Skeletal muscle satellite cell (primary cell): ENCODE measurements at regions not wholly inside any gene's neighbourhood (a gene's known extent, or its start where the extent isn't known, plus 50 kb on each side); places are given as distances from the start of the nearest gene placed in this dataset.

ENCODE experiments used
- H3K27me3 ChIP-seq: 2 replicates; pipeline ENCODE4 v1.7.0; 2013; ENCODE audit warnings: low read length; ENCODE audit not compliant: control insufficient read depth, insufficient read depth
- H3K36me3 ChIP-seq: 2 replicates; pipeline ENCODE4 v1.7.0; 2013; ENCODE audit warnings: mild to moderate bottlenecking, control low read depth, low read length; ENCODE audit not compliant: insufficient read depth
- H3K4me1 ChIP-seq: 2 replicates; pipeline ENCODE4 v1.7.0; 2013; ENCODE audit warnings: low read length; ENCODE audit not compliant: control insufficient read depth, insufficient read depth
- H3K4me2 ChIP-seq: 2 replicates; pipeline ENCODE4 v1.7.0; 2013; ENCODE audit warnings: mild to moderate bottlenecking, low read length
- H3K4me3 ChIP-seq: 2 replicates; pipeline ENCODE4 v1.7.0; 2013; ENCODE audit warnings: low read length
- H3K9ac ChIP-seq: 2 replicates; pipeline ENCODE4 v1.7.0; 2013; ENCODE audit warnings: mild to moderate bottlenecking, low read depth, low read length, moderate library complexity
- H3K9me3 ChIP-seq: replicated peaks from 2 replicates; pipeline ENCODE4 v1.7.0; 2013; ENCODE audit warnings: mild to moderate bottlenecking, control low read depth, low read length

DNA sequence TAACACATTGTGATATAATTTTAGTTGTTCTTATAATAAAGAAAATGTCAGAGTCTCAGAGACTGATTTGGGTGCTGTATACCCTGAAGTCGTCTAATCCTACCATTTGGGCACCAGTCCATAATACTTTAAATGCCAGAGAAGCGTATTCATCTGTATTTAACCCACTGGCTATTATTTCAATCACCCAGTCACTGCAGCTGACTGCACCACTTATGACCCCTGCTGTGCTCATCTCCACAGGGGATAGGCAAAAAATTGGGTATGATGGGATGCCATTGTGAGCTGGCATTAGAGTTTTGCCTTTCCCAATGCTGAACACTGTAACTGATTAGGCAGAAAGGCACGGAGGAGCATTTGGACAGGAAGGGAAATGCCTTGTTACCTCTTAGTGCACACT lies 599.7 kb downstream of the CAAP1 start:
- Histone ChIP-seq H3K4me2 (peak overlapping the region; percentile 31), H3K4me1 (peaks cover 30% of the 10 kb centered on the region), H3K9me3 (no peaks in the 10 kb centered on the region), H3K9ac (peak overlapping the region; percentile 45), H3K27me3 (no peaks in the 10 kb centered on the region), H3K4me3 (no peak overlapping the region), H3K36me3 (no peaks in the 10 kb centered on the region)

DNA sequence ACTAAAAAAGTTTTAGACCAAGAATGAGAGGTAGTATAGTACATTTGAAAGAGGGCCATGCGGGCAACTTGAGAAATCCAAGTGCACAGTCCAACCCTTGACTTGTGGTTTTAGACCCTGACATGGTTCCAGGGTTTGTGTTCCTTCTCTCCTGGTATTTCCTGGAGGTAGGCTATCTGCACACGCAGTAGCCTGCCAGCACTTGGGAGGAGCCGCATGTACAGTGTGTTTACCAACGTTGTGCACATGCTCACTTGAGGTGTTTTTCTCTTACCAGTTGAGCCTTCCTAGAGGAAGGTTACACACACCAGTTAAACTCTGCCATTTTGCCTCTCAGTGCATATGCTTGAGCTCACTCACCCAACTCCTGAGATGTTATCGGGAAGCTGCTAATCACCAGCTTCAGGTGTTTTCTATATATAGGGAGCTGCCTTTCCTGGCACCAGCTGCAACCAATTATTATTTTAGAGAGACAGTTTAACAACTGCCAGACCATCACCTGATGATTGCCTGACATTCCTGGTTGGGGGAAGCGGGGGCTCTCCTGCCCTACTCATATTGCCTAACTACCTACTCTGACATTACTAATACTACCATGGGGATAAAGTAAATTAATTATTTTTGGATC lies 593.4 kb upstream of the TUSC1 start:
- Histone ChIP-seq H3K4me1 (no peaks in the 10 kb centered on the region), H3K36me3 (no peaks in the 10 kb centered on the region), H3K9ac (no peak overlapping the region), H3K27me3 (no peaks in the 10 kb centered on the region), H3K4me2 (no peak overlapping the region), H3K4me3 (no peak overlapping the region), H3K9me3 (no peaks in the 10 kb centered on the region)

DNA sequence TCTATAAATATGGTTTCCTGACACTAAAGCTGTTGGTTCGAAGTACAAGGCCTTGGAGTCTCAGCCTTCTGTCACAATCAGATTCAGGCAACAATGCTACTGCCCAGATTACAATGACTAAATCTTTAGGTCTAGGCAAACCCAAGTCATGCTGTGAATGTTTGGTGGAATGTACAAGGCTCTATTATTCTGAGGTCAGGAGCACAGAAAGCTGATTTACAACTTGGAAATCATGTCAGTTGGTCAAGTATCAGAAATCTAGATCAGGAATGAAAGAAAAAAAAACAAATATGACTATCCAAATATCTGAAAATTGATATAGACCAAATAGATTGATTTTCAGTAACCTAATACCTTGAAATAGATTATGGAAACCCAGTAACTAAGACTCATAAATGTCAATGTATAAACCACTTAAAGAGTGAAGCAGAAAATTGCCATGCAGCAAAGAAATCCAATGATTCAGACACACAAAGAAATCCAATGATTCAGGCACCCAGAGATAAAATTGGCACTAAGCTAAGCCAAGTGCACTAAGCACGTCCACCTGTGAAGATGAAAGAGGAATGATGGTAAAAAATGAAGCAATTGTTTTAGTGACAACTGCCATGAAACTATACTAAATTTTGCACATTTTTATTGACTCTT lies 588.0 kb upstream of the TUSC1 start:
- peaks cover 35% of the 10 kb centered on the region for H3K4me1 ChIP-seq
- no peak overlapping the region for H3K4me2 ChIP-seq
- H3K36me3 ChIP-seq = no peaks in the 10 kb centered on the region

GRCh38 chr9:26264709-26265601 lies 586.7 kb upstream of the TUSC1 start:
- Histone ChIP-seq H3K4me2 (no peak overlapping the region), H3K9me3 (no peaks in the 10 kb centered on the region), H3K4me3 (no peak overlapping the region), H3K27me3 (no peaks in the 10 kb centered on the region), H3K36me3 (no peaks in the 10 kb centered on the region), H3K9ac (peak overlapping the region; percentile 30), H3K4me1 (peaks cover 48% of the 10 kb centered on the region)

More for the DNA sequence above, 588.0 kb upstream of the TUSC1 start:
- Histone ChIP-seq H3K27me3 (no peaks in the 10 kb centered on the region), H3K9me3 (no peaks in the 10 kb centered on the region), H3K9ac (no peak overlapping the region), H3K4me3 (no peak overlapping the region)

DNA sequence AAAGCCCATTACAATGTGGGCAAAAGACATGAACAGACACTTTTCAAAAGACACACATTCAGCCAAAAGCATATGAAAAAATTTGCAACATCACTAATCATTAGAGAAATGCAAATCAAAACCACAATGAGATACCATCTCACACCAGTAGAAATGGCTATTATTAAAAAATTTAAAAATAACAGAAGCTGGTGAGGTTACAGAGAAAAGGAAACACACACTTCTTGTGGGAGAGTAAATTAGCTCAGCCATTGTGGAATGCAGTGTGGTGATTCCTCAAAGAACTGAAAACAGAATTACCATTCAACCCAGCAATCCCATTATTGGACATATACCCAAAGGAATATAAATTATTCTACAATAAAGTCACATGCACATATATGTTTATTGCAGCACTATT lies 585.2 kb upstream of the TUSC1 start:
- Histone ChIP-seq H3K4me3 (no peak overlapping the region), H3K4me1 (peaks cover 56% of the 10 kb centered on the region), H3K9ac (no peak overlapping the region), H3K36me3 (no peaks in the 10 kb centered on the region), H3K4me2 (no peak overlapping the region), H3K27me3 (no peaks in the 10 kb centered on the region), H3K9me3 (no peaks in the 10 kb centered on the region)

GRCh38 chr9:26262421-26263107 lies 584.3 kb upstream of the TUSC1 start:
- Histone ChIP-seq H3K4me1 (peaks cover 56% of the 10 kb centered on the region), H3K4me2 (peak overlapping the region; percentile 69), H3K27me3 (no peaks in the 10 kb centered on the region), H3K36me3 (no peaks in the 10 kb centered on the region), H3K4me3 (peak overlapping the region; percentile 38), H3K9ac (peak overlapping the region; percentile 60), H3K9me3 (no peaks in the 10 kb centered on the region)

DNA sequence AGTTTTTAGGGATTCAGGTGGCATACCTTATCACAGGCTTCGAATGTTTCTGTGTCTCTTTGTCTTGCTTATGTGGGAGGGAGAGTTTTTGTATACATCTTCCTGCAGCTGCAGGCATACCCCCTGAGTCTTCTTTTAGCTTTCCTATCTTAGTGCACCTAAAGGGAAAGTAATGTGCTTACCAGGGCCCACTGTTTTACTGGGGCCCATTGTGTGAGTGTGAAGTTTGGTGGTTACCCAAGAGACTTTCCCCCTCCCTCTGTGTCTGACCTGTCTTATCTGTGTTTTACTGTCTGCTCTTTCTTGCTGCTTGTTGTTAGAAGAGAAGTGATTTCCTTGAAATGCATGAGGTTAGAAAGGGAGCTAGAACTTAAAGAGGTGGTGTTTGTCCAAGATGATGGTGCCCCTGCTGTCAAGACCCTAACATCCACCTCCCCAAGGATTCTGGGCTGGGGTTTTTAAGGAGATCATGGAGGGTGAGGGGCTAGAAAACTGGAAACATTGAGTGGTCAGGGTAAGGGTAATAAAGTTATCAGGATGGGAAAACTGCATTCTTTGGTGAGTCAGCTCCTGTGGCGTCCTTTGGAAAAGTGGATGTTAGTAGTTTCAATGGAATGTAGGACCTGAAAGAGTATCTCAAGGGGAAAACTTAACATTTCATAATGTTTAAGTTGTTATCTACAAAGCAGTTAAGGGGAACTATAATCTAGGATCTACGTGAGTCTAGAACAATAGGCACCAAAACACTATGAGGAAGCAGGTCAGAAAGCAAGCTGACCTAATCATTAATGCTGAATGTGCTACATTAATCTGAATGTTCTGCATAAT lies 583.5 kb upstream of the TUSC1 start:
- no peaks in the 10 kb centered on the region for H3K36me3 ChIP-seq
- H3K4me3 ChIP-seq = peak overlapping the region; percentile 38
- H3K4me1 ChIP-seq = peaks cover 56% of the 10 kb centered on the region
- peak overlapping the region; percentile 69 for H3K4me2 ChIP-seq
- H3K9me3 ChIP-seq = no peaks in the 10 kb centered on the region
- H3K27me3 ChIP-seq = no peaks in the 10 kb centered on the region
- H3K9ac ChIP-seq = peak overlapping the region; percentile 61

DNA sequence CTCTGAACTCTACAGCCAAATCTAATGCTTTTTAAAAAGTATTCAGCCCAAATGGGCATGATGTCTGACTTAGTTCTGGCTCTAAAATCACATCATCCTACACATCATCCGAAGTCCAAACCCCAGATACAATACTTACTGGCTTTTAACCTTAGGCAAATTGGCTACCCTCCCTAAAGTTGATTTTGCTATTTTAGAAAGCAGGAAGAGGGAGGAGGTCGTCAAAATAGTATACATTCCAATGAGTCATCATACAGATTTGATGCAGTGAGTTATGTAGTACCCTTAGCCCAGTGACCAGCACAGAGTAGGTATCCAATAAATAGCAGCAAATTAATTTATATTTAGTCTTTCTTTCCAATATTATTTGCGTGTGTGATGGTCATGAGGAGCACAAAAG lies 582.0 kb upstream of the TUSC1 start:
- Histone ChIP-seq H3K4me1 (peaks cover 48% of the 10 kb centered on the region), H3K4me3 (peak overlapping the region; percentile 11), H3K4me2 (peak overlapping the region; percentile 53), H3K27me3 (no peaks in the 10 kb centered on the region), H3K9ac (peak overlapping the region; percentile 61), H3K36me3 (no peaks in the 10 kb centered on the region), H3K9me3 (no peaks in the 10 kb centered on the region)

DNA sequence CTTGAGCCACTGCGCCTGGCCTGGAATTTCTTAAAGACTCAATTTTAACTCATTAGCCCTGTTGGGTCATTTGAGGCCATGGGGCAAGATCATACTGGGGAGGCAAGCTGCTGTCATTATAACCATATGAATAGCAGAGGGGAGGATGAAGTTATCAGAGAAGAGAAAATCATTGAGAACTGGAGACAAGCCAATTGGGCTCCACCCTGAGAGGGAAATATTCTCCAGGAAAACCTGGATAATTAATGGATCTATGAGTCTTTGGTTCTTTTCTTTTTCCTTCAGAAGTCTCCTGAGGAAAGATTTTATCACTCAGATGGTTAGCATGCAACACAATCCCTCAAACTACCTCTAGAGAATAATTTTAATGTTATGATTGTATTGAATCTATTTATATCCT lies 569.6 kb upstream of the TUSC1 start:
- no peak overlapping the region for H3K4me2 ChIP-seq
- H3K4me1 ChIP-seq = peaks cover 19% of the 10 kb centered on the region
- no peaks in the 10 kb centered on the region for H3K9me3 ChIP-seq
- H3K9ac ChIP-seq = no peak overlapping the region
- H3K36me3 ChIP-seq = no peaks in the 10 kb centered on the region
- no peaks in the 10 kb centered on the region for H3K27me3 ChIP-seq
- H3K4me3 ChIP-seq = no peak overlapping the region

- H3K9ac ChIP-seq = no peak overlapping the region
- H3K4me2 ChIP-seq = no peak overlapping the region
- no peaks in the 10 kb centered on the region for H3K36me3 ChIP-seq
- H3K27me3 ChIP-seq = no peaks in the 10 kb centered on the region
- H3K4me3 ChIP-seq = no peak overlapping the region
- peaks cover 19% of the 10 kb centered on the region for H3K4me1 ChIP-seq
- H3K9me3 ChIP-seq = no peaks in the 10 kb centered on the region
Measured at GRCh38 chr9:26244661-26245451, 566.6 kb upstream of the TUSC1 start.
